Stimulated activated effector memory CD8-positive, alpha-beta T cell treated with anti-CD3 and anti-CD28 coated beads, Interleukin-12 subunit alpha, Interleukin-12 subunit beta, amount 100 ng/mL, for 72 hours (primary cell): ENCODE measurements at regions not wholly inside any gene's neighbourhood (a gene's known extent, or its start where the extent isn't known, plus 50 kb on each side); places are given as distances from the start of the nearest gene placed in this dataset.

Experiments
- ATAC-seq: fragments of 150-1000 bp; cut with Tn5 transposase; 2 replicates; pipeline ENCODE4 v1.10.0; 2021
- DNase-seq, 2 donors: peaks; one replicate each; pipeline ENCODE4 v3.0.0; 2021 to 2022; ENCODE audit warnings: low spot score in 2 of 2
- H3K27ac Mint-ChIP-seq: one replicate; pipeline ENCODE4 v1.8.0; 2022; ENCODE audit warnings: mild to moderate bottlenecking, mixed read lengths
- H3K36me3 Mint-ChIP-seq: one replicate; pipeline ENCODE4 v1.8.0; 2022; ENCODE audit warnings: mild to moderate bottlenecking, mixed read lengths
- H3K4me1 Mint-ChIP-seq: one replicate; pipeline ENCODE4 v1.8.0; 2022; ENCODE audit warnings: mixed read lengths
- H3K4me3 Mint-ChIP-seq: one replicate; pipeline ENCODE4 v1.8.0; 2022; ENCODE audit warnings: mild to moderate bottlenecking, mixed read lengths
- H3K9me3 Mint-ChIP-seq: one replicate; pipeline ENCODE4 v1.8.0; 2022; ENCODE audit warnings: mixed read lengths

DNA sequence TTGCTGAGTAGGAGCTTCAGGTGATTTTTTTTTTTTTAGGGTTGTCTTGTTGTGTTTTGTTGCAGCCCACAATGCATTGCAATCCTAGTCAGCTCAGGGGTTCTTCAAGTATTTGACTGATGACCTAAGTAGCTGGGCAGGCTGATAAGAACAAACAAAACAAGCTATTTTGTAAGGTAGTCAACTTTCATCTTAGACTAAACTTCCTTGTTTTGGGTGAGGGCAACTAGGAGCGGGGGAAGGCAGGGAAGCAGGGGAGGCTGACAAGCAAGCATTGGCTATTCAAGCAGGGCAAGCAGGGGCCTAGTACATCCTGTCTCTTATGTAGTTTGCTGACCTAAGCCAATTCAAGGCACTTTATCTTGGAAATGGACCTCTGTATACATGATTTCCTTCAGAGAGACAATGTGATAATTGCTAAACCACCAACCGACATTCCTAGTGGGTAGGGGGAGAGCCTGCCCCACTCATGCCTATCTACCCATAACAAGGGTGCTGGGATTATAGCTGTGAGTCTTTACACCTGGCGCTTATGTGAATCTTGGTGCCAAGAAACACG lies 163.3 kb upstream of the PRKCQ start:
- Mint-ChIP-seq H3K36me3 (no peaks in the 10 kb centered on the region), H3K27ac (no peak overlapping the region), H3K4me1 (no peaks in the 10 kb centered on the region), H3K4me3 (no peak overlapping the region), H3K9me3 (no peaks in the 10 kb centered on the region)
- ATAC-seq (no peak), DNase-seq (no peak)

DNA sequence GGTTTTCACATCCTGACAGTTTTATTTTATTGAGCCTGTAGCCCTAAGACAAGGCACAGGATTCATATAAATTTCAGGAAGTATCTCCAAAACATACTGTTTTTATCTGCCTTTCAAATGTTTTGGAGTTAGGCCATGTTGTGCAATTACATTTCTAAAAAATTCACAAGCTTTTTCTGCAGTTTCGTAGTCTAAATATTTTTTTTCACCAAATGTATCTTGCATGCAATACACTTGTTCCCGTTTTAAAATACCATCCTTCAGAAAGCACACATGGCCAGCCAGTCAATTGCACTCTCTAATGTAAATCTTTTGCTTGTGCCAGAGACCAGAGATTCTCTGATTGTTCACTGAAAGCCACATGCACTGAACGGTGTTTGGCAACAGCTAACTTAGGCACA lies 161.5 kb upstream of the PRKCQ start:
- H3K9me3 Mint-ChIP-seq, result no peaks in the 10 kb centered on the region
- H3K27ac Mint-ChIP-seq, result no peak overlapping the region
- H3K36me3 Mint-ChIP-seq, result no peaks in the 10 kb centered on the region
- ATAC-seq (no peak), DNase-seq (no peak)
- no peak overlapping the region for H3K4me3 Mint-ChIP-seq
- no peaks in the 10 kb centered on the region for H3K4me1 Mint-ChIP-seq

- H3K4me3 Mint-ChIP-seq, result no peak overlapping the region
- H3K9me3 Mint-ChIP-seq, result no peaks in the 10 kb centered on the region
- DNase-seq, result no peak
- ATAC-seq, result no peak
- no peaks in the 10 kb centered on the region for H3K4me1 Mint-ChIP-seq
- no peaks in the 10 kb centered on the region for H3K36me3 Mint-ChIP-seq
- H3K27ac Mint-ChIP-seq, result no peak overlapping the region
Observed at GRCh38 chr10:6739530-6740174, 159.6 kb upstream of the PRKCQ start.

DNA sequence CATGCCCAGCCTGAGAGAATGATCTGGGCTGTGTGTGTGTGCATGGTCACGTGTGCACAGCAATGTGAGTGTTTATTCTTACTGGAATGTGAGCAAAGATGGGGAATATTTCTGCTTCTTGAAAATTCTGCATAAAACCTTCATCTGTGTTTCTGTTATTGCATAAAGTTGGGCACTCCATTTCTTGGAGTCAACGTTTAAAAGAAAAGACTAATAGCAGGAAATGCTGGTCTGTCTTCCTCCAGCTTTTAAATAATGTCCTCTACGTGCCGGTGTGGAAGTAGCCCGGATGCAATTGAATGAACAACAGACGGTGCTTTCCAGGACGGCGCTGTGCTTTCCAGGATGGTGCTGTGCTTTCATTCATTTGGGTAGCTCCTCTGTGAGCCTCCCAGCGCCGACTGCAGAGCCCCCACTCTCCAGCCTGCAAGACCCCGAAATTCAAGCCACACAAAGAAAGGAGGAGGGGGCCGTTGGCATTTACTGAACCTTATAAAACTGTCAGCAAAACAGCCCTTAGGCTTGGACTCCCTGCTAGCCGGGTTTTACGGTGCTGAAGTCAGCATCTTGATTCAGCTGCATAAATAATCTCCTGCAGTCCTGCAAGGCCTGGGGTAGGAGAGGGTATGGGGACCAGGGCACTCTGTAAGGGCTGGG lies 158.2 kb upstream of the PRKCQ start:
- H3K4me3 Mint-ChIP-seq, result peak overlapping the region; percentile 24
- no peak overlapping the region for H3K27ac Mint-ChIP-seq
- no peaks in the 10 kb centered on the region for H3K9me3 Mint-ChIP-seq
- ATAC-seq, result no peak
- H3K36me3 Mint-ChIP-seq, result no peaks in the 10 kb centered on the region
- no peaks in the 10 kb centered on the region for H3K4me1 Mint-ChIP-seq
- no peak for DNase-seq

DNA sequence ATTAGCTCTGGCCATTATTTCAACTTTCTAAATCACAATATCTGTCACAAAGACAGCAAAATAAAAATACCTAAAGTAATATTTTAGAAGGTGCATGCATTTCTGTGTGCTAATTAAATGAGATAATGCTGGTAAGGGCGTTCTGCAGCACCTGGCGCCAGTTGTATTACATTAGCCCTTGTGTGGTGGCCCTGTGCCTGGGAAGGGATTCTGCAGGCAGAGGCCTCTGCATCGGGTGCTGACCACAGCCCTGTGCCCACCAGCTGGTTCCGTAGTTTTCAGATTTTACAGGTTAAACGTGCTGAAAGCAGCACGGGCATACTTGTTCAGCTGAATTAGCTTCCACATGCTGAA lies 157.7 kb upstream of the PRKCQ start:
- ATAC-seq, result no peak
- DNase-seq, result no peak
- no peaks in the 10 kb centered on the region for H3K4me1 Mint-ChIP-seq
- no peak overlapping the region for H3K27ac Mint-ChIP-seq
- no peaks in the 10 kb centered on the region for H3K36me3 Mint-ChIP-seq
- H3K4me3 Mint-ChIP-seq, result no peak overlapping the region
- no peaks in the 10 kb centered on the region for H3K9me3 Mint-ChIP-seq

GRCh38 chr10:6737080-6737641 lies 157.1 kb upstream of the PRKCQ start:
- ATAC-seq (no peak), DNase-seq (no peak)
- no peak overlapping the region for H3K4me3 Mint-ChIP-seq
- H3K4me1 Mint-ChIP-seq, result no peaks in the 10 kb centered on the region
- H3K36me3 Mint-ChIP-seq, result no peaks in the 10 kb centered on the region
- no peaks in the 10 kb centered on the region for H3K9me3 Mint-ChIP-seq
- no peak overlapping the region for H3K27ac Mint-ChIP-seq

DNA sequence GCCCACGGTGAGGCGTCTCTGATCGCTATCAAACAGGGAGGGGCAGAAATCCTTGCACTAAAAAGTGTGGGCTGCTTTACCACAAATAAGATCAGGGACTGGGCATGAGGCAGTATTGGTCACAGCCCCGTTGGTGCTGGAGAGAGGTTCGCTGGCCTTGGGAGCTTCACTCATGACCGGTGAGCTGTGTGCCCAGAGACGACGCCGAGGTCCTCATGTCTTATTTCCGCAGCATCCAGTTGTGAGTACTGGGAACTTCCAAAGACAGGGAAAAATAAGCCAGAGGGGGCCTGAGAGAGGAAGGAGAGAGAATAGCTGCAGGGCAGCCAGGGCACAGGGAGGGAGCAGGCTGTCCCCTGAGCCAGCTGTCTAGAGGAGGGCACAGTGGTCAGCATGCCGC lies 154.2 kb upstream of the PRKCQ start:
- ATAC-seq, result no peak
- no peak for DNase-seq
- H3K36me3 Mint-ChIP-seq, result no peaks in the 10 kb centered on the region
- H3K4me3 Mint-ChIP-seq, result no peak overlapping the region
- no peak overlapping the region for H3K27ac Mint-ChIP-seq
- no peaks in the 10 kb centered on the region for H3K4me1 Mint-ChIP-seq
- no peaks in the 10 kb centered on the region for H3K9me3 Mint-ChIP-seq

GRCh38 chr10:6729861-6730344 lies 149.8 kb upstream of the PRKCQ start:
- Mint-ChIP-seq H3K9me3 (no peaks in the 10 kb centered on the region), H3K4me3 (no peak overlapping the region), H3K36me3 (no peaks in the 10 kb centered on the region), H3K27ac (no peak overlapping the region), H3K4me1 (no peaks in the 10 kb centered on the region)
- ATAC-seq, result no peak
- DNase-seq, result no peak

DNA sequence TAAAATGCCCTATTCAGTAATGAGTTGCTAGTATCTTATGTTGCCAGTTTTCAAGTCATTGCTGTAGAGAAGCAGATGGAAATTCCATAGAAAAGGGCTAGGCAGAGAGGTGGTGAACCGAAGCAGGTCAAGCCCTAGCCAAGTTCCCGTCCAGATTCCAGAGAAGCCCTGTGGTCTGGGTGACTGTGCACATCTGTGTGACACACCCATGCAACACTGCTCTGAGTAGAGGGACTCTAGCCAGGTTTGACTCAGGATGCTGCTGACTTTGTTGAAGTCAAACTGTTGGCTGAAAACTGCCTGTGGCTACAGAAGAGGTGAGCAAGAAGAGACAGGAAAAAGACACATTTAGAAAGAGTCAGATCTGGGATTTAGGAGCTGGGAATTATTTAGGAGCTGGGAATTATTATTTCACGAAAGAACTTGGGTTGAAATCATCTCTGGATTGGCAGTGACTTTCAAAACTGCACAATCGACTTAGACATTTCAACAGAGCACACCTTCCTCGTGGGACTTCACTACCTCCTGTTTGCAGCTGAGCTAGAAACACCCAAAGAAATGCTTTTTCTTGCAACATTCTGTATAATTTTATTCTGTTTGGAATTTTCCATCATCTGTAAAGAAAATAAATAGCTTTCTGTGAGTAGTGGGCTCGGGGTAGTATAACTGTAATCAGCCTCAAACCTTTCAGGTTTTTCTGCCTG lies 149.1 kb upstream of the PRKCQ start:
- Mint-ChIP-seq H3K27ac (no peak overlapping the region), H3K4me3 (no peak overlapping the region), H3K4me1 (no peaks in the 10 kb centered on the region), H3K9me3 (no peaks in the 10 kb centered on the region), H3K36me3 (no peaks in the 10 kb centered on the region)
- DNase-seq (no peak), ATAC-seq (peak; percentile 45)

DNA sequence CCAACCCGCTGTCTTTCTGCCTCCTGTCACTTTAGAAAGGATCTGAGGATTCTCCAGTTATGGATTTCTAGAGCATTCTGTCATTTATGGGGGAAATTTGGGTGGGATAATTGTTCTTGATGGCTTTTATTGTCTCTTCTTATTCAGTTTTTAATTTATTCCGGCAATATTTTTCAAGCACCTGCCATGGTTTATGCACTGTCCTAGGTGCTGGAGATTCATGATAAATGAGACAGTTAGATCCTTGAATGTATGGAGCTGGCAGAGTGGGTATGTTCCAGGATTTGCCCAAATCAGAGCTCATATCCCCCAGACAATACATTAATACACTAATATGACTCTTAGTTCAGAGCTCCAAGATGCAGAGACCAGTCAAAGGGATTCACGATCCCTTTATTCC lies 146.8 kb upstream of the PRKCQ start:
- no peak overlapping the region for H3K4me3 Mint-ChIP-seq
- H3K27ac Mint-ChIP-seq, result no peak overlapping the region
- H3K36me3 Mint-ChIP-seq, result no peaks in the 10 kb centered on the region
- no peaks in the 10 kb centered on the region for H3K9me3 Mint-ChIP-seq
- H3K4me1 Mint-ChIP-seq, result peaks cover 7% of the 10 kb centered on the region
- no peak for DNase-seq
- ATAC-seq, result no peak

DNA sequence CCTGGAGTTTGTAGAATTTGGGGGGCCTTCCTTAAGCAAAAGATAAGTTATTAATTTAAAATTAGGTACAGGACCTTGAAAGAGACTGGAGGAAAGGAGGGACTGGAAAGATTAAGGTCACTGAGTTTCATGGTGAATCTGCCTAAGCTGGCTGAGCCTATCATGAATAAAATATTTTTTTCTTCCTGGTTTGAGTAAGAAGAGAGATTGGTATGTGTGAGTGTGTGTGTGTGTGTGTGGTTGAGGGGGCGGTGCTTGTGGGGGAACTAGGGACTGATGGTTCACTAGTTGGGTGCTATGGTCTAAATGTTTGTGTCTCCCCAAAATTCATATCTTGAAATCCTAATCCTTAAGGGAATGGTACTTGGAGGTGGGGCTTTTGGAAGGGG lies 142.5 kb upstream of the PRKCQ start:
- Mint-ChIP-seq H3K27ac (no peak overlapping the region), H3K9me3 (no peaks in the 10 kb centered on the region), H3K4me1 (peaks cover 7% of the 10 kb centered on the region)

DNA sequence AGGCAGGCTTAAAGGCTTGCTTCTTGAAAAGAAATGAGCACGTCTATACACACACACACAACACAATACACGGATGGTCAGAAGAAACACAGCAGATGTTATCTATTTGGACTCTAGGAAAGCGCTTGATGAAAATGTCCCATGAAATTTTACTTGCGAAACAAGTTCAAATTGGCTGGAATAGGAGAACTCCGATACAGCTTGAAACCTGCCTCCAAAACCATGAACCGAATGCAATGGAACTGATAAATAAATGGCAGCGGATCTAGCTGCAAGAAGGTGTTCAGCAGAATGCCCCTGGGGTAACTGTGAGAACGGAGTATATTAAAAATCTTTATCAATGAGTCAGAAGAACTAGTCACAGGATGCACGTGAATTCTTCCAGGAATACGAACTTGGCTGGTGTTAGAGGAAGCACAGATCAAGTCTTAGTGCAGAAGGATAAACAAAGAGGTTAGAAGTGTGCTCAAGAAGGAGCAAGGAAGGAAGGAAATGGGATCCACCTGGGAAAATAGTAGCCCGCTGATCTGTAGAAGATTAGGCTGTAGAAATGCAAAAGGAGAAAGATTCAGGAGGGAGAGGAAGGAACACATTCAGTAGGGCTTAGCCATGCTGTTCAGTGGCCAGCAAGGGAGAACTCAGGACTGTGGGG lies 142.0 kb upstream of the PRKCQ start:
- no peaks in the 10 kb centered on the region for H3K9me3 Mint-ChIP-seq
- H3K4me3 Mint-ChIP-seq, result no peak overlapping the region
- no peaks in the 10 kb centered on the region for H3K36me3 Mint-ChIP-seq
- ATAC-seq, result no peak
- H3K27ac Mint-ChIP-seq, result no peak overlapping the region
- peaks cover 7% of the 10 kb centered on the region for H3K4me1 Mint-ChIP-seq
- DNase-seq, result no peak

More for the DNA sequence above, 142.5 kb upstream of the PRKCQ start:
- Mint-ChIP-seq H3K36me3 (no peaks in the 10 kb centered on the region), H3K4me3 (no peak overlapping the region)
- ATAC-seq (peak; percentile 79), DNase-seq (no peak)

DNA sequence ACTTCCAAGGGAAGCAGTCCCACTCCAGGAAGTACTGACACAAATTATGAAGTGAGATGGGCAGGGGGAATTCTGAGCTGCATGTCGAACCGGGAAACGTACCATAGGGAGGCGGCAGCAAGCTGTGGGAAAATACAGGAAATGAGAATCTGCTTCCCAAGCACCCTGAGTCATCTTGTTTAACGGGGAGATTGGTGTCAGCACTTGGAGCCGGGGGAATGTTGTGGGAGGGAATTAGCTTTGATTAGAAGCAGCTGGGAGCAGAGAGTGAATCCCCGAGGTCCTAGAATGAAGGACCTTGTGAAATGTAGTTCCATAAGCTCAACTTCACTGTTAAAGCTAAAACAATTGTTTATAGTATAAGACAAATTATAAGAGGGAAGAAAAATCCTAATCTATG lies 141.4 kb upstream of the PRKCQ start:
- Mint-ChIP-seq H3K4me3 (no peak overlapping the region), H3K4me1 (peaks cover 7% of the 10 kb centered on the region), H3K27ac (no peak overlapping the region), H3K36me3 (no peaks in the 10 kb centered on the region), H3K9me3 (no peaks in the 10 kb centered on the region)
- no peak for ATAC-seq
- no peak for DNase-seq

GRCh38 chr10:6719561-6719960 lies 139.5 kb upstream of the PRKCQ start:
- no peak for ATAC-seq
- no peaks in the 10 kb centered on the region for H3K9me3 Mint-ChIP-seq
- no peaks in the 10 kb centered on the region for H3K36me3 Mint-ChIP-seq
- no peak overlapping the region for H3K4me3 Mint-ChIP-seq
- H3K4me1 Mint-ChIP-seq, result peaks cover 7% of the 10 kb centered on the region
- DNase-seq, result no peak
- H3K27ac Mint-ChIP-seq, result no peak overlapping the region

- peaks cover 7% of the 10 kb centered on the region for H3K4me1 Mint-ChIP-seq
- ATAC-seq, result no peak
- no peaks in the 10 kb centered on the region for H3K9me3 Mint-ChIP-seq
- no peak for DNase-seq
- no peak overlapping the region for H3K4me3 Mint-ChIP-seq
- no peaks in the 10 kb centered on the region for H3K36me3 Mint-ChIP-seq
- H3K27ac Mint-ChIP-seq, result no peak overlapping the region
Observed at GRCh38 chr10:6718550-6718949, 138.5 kb upstream of the PRKCQ start.
